ENCODE measurements at regions not wholly inside any gene's neighbourhood (a gene's known extent, or its start where the extent isn't known, plus 50 kb on each side); places are given as distances from the start of the nearest gene placed in this dataset.

DNA sequence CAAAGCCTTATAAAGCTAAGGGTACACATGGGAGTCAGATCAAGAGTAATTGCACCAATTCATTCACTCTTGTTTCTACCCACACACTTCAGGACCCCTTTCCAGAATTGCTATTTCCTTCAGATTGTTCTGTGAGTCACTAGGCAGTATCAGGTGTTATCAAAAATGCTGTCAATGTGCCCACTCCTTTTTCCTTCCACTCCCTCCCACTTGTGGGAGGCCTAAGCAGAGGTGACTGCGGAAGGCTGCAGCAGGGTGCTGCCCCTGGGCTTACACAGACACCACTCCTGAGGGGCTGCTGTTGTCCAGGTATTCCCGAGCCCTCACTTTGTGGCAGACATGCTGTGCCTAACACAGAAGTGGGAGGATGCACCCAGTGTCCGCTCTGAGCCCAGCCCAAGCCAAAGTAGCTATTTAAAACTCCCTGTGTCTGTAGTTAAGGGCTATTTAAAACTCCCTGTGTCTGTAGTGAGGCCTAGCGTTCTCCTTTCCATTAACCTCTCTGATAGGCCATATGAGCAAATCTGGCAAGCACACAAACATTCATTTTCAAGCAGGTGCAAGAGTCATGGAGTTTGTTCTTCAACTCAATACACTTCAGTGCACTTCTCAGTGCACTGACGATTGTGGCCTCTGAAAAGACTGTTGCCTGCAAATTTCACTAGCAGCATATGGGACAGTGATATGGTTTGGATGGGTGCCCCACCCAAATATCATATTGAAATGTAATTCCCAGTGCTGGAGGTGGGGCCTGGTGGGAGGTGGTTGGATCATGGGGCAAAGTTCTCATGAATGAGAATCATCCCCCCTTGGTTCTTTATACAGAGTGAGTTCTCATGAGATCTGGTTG lies 117.8 kb downstream of the PHLDA1 start:
- no peaks in the 10 kb centered on the region for H3K27me3 ChIP-seq (ENCODE audit: control insufficient read depth, insufficient read depth, low read length)
- H3K79me2 ChIP-seq (ENCODE audit: control insufficient read depth, insufficient read depth, low read length) = no peaks in the 10 kb centered on the region
- peak in 1 of 2 donors; percentile 54 for DNase-seq (ENCODE audit: low read depth in 2 of 2)
- H2AFZ ChIP-seq (ENCODE audit: low read length) = no peak overlapping the region
- H3K27ac ChIP-seq (ENCODE audit: insufficient read depth, low read length) = no peak overlapping the region
- H3K36me3 ChIP-seq (ENCODE audit: control insufficient read depth, insufficient read depth, low read length) = no peaks in the 10 kb centered on the region
- peaks cover 2% of the 10 kb centered on the region for H3K4me1 ChIP-seq (ENCODE audit: control insufficient read depth, extremely low read depth, insufficient read depth, low read length)
- H3K4me2 ChIP-seq (ENCODE audit: extremely low read depth, insufficient read depth, low read length) = no peak overlapping the region
- H3K4me3 ChIP-seq (replicated peaks in 1 of 4; ENCODE audit: control extremely low read depth in 1 of 4, insufficient read depth in 1 of 4, low read depth in 3 of 4, low read length in 4 of 4) = no peak overlapping the region
- TF ChIP-seq, protein P1, sequence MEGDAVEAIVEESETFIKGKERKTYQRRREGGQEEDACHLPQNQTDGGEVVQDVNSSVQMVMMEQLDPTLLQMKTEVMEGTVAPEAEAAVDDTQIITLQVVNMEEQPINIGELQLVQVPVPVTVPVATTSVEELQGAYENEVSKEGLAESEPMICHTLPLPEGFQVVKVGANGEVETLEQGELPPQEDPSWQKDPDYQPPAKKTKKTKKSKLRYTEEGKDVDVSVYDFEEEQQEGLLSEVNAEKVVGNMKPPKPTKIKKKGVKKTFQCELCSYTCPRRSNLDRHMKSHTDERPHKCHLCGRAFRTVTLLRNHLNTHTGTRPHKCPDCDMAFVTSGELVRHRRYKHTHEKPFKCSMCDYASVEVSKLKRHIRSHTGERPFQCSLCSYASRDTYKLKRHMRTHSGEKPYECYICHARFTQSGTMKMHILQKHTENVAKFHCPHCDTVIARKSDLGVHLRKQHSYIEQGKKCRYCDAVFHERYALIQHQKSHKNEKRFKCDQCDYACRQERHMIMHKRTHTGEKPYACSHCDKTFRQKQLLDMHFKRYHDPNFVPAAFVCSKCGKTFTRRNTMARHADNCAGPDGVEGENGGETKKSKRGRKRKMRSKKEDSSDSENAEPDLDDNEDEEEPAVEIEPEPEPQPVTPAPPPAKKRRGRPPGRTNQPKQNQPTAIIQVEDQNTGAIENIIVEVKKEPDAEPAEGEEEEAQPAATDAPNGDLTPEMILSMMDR (conservative IDR thresholded peaks at IDR 0.05 in 1 of 2, IDR thresholded peaks at IDR 0.05 in 1 of 2; ENCODE audit: low read depth in 1 of 2, low read length in 2 of 2) = no peak
- TF ChIP-seq EZH2 (IDR thresholded peaks at IDR 0.05; ENCODE audit: low read length, missing control alignments) = no peak
- H4K20me1 ChIP-seq (ENCODE audit: control insufficient read depth, extremely low read depth, insufficient read depth, low read length) = no peaks in the 10 kb centered on the region
- no peaks in the 10 kb centered on the region for H3K9me3 ChIP-seq (ENCODE audit: control insufficient read depth, insufficient read depth, low read depth, low read length)
- no peak overlapping the region for H3K9ac ChIP-seq (ENCODE audit: insufficient read depth, low read length)

GRCh38 chr12:75909714-75910656 lies 121.6 kb downstream of the PHLDA1 start:
- no peak for DNase-seq (ENCODE audit: low read depth in 2 of 2)

More at GRCh38 chr12:75909714-75910656, 121.6 kb downstream of the PHLDA1 start:
- Histone ChIP-seq H3K79me2 (ENCODE audit: control insufficient read depth, insufficient read depth, low read length) (no peaks in the 10 kb centered on the region), H4K20me1 (ENCODE audit: control insufficient read depth, extremely low read depth, insufficient read depth, low read length) (no peaks in the 10 kb centered on the region), H3K4me1 (ENCODE audit: control insufficient read depth, extremely low read depth, insufficient read depth, low read length) (peaks cover 2% of the 10 kb centered on the region), H3K4me3 (replicated peaks in 1 of 4; ENCODE audit: control extremely low read depth in 1 of 4, insufficient read depth in 1 of 4, low read depth in 3 of 4, low read length in 4 of 4) (no peak overlapping the region), H3K9ac (ENCODE audit: insufficient read depth, low read length) (no peak overlapping the region), H3K27me3 (ENCODE audit: control insufficient read depth, insufficient read depth, low read length) (no peaks in the 10 kb centered on the region), H3K27ac (ENCODE audit: insufficient read depth, low read length) (no peak overlapping the region), H3K9me3 (ENCODE audit: control insufficient read depth, insufficient read depth, low read depth, low read length) (no peaks in the 10 kb centered on the region), H3K36me3 (ENCODE audit: control insufficient read depth, insufficient read depth, low read length) (no peaks in the 10 kb centered on the region), H2AFZ (ENCODE audit: low read length) (no peak overlapping the region), H3K4me2 (ENCODE audit: extremely low read depth, insufficient read depth, low read length) (no peak overlapping the region)
- TF ChIP-seq, protein P1 (conservative IDR thresholded peaks at IDR 0.05 in 1 of 2, IDR thresholded peaks at IDR 0.05 in 1 of 2; ENCODE audit: low read depth in 1 of 2, low read length in 2 of 2) = no peak
- TF ChIP-seq EZH2 (IDR thresholded peaks at IDR 0.05; ENCODE audit: low read length, missing control alignments) = no peak
